ENCODE measurements at regions not wholly inside any gene's neighbourhood (a gene's known extent, or its start where the extent isn't known, plus 50 kb on each side); places are given as distances from the start of the nearest gene placed in this dataset.

DNA sequence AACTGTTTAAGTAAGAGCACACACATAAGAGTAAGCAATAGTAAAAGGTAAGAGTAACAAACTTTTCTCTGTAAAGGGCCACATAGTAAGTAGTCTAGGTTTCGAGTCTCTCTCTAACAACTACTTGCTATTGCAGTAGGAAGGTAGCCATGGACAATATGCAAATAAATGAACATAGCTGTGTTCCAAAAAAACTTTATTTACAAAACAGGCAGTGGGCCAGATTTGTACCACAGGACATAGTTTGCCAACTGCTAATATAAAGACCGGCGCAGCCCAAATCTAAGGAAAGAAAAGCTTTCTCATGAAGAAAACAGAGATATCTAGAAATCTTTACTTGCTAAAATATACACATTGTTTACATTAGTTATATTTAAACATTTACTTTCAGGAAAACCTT, 239.0 kb upstream of the EGLN3 start:
- Mint-ChIP-seq H3K4me1 (peaks cover 0 to 2% (median 0%) of the 10 kb centered on the region in 7 donors), H3K4me3 (no peak overlapping the region), H3K9me3 (peaks cover 0 to 4% (median 0%) of the 10 kb centered on the region in 11 donors), H3K27ac (no peak overlapping the region), H3K27me3 (no peaks in the 10 kb centered on the region), H3K36me3 (peaks cover 0 to 2% (median 0%) of the 10 kb centered on the region in 5 donors)
- Histone ChIP-seq H3K27me3 (ENCODE audit: control insufficient read depth in 2 of 2, insufficient read depth in 2 of 2, low read length in 2 of 2) (no peaks in the 10 kb centered on the region), H3K27ac (ENCODE audit: low read depth, low read length) (no peak overlapping the region), H3K4me3 (ENCODE audit: low read length) (no peak overlapping the region), H3K9me3 (ENCODE audit: control insufficient read depth in 2 of 3, low read length in 3 of 3) (no peaks in the 10 kb centered on the region), H3K36me3 (ENCODE audit: control insufficient read depth in 2 of 3, insufficient read depth in 3 of 3, low read length in 3 of 3) (no peaks in the 10 kb centered on the region), H3K4me1 (ENCODE audit: control insufficient read depth in 2 of 2, insufficient read depth in 2 of 2, low read length in 2 of 2) (no peaks in the 10 kb centered on the region)
- intact Hi-C loops (cut with micrococcal nuclease) = no loop called here
- no peak for ATAC-seq
- POLR2A ChIA-PET = no interaction called here
- CTCF ChIA-PET = no interaction called here
- no peak for DNase-seq

DNA sequence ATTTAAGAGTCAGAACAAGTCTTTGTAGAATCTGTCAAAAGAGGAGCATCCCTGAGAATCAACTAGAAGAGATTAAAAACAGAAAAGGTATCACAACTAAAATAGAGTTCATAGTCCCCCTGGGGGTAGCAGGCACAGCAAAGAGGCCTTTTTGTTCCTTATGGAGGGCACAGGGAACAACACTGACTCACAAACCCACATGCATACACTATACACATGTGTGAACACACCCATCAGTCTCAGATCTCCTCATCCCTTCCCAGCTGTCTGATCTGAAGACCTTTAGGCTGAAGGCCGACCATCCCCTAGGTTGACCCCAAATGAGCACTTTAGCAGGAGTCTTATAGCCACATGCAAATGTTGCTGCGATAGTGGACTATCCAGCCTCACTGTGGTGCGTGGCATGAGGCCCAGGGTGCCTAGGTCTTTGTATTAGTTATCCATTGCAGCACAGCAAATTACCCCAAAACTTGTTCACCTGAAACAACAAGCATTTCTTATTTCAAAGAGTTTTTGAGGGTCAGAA, 236.7 kb upstream of the EGLN3 start:
- CTCF ChIA-PET = no interaction called here
- ATAC-seq = no peak
- POLR2A ChIA-PET = no interaction called here

DNA sequence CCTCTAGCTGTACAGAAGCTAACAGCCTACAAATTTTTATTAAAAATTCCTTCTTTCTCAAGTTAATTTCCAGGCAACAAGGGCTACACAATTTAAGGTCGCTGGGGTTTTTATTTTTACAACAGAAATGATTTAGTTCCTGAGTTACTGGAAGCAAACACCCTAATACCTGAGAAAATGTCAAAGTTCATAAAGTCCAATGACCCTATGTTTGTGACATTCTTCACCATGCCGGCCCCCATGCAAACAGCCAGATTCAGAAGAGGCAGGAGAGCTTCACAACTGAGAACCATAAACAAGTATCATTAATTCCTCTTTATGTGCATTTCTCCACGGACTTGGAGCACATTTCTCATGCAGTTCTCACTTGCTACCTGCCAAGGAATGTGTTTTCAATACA, 236.2 kb upstream of the EGLN3 start:
- CTCF ChIA-PET = no interaction called here
- Mint-ChIP-seq H3K9me3 (peaks cover 0 to 5% (median 0%) of the 10 kb centered on the region in 11 donors), H3K4me3 (no peak overlapping the region), H3K27me3 (peaks cover 0 to 7% (median 0%) of the 10 kb centered on the region in 5 donors), H3K36me3 (no peaks in the 10 kb centered on the region), H3K4me1 (peaks cover 0 to 2% (median 0%) of the 10 kb centered on the region in 7 donors), H3K27ac (no peak overlapping the region)
- Histone ChIP-seq H3K9me3 (ENCODE audit: control insufficient read depth in 2 of 3, low read length in 3 of 3) (no peaks in the 10 kb centered on the region), H3K27me3 (ENCODE audit: control insufficient read depth in 2 of 2, insufficient read depth in 2 of 2, low read length in 2 of 2) (no peaks in the 10 kb centered on the region), H3K27ac (ENCODE audit: low read depth, low read length) (no peak overlapping the region), H3K4me1 (ENCODE audit: control insufficient read depth in 2 of 2, insufficient read depth in 2 of 2, low read length in 2 of 2) (no peaks in the 10 kb centered on the region), H3K36me3 (ENCODE audit: control insufficient read depth in 2 of 3, insufficient read depth in 3 of 3, low read length in 3 of 3) (no peaks in the 10 kb centered on the region), H3K4me3 (ENCODE audit: low read length) (no peak overlapping the region)
- ATAC-seq (no peak), DNase-seq (no peak)
- POLR2A ChIA-PET = no interaction called here
- intact Hi-C loops (cut with micrococcal nuclease) = no loop called here

More for the DNA sequence above, 236.7 kb upstream of the EGLN3 start:
- H3K27ac ChIP-seq (ENCODE audit: low read depth, low read length) = no peak overlapping the region
- no peaks in the 10 kb centered on the region for H3K27me3 ChIP-seq (ENCODE audit: control insufficient read depth in 2 of 2, insufficient read depth in 2 of 2, low read length in 2 of 2)
- Mint-ChIP-seq H3K36me3 (no peaks in the 10 kb centered on the region), H3K4me3 (no peak overlapping the region), H3K27me3 (peaks cover 0 to 7% (median 0%) of the 10 kb centered on the region in 5 donors), H3K27ac (no peak overlapping the region), H3K4me1 (peaks cover 0 to 2% (median 0%) of the 10 kb centered on the region in 7 donors), H3K9me3 (peaks cover 0 to 7% (median 0%) of the 10 kb centered on the region in 11 donors)
- no peak for DNase-seq
- no peak overlapping the region for H3K4me3 ChIP-seq (ENCODE audit: low read length)
- intact Hi-C loops (cut with micrococcal nuclease) = no loop called here
- no peaks in the 10 kb centered on the region for H3K4me1 ChIP-seq (ENCODE audit: control insufficient read depth in 2 of 2, insufficient read depth in 2 of 2, low read length in 2 of 2)
- no peaks in the 10 kb centered on the region for H3K9me3 ChIP-seq (ENCODE audit: control insufficient read depth in 2 of 3, low read length in 3 of 3)
- no peaks in the 10 kb centered on the region for H3K36me3 ChIP-seq (ENCODE audit: control insufficient read depth in 2 of 3, insufficient read depth in 3 of 3, low read length in 3 of 3)

DNA sequence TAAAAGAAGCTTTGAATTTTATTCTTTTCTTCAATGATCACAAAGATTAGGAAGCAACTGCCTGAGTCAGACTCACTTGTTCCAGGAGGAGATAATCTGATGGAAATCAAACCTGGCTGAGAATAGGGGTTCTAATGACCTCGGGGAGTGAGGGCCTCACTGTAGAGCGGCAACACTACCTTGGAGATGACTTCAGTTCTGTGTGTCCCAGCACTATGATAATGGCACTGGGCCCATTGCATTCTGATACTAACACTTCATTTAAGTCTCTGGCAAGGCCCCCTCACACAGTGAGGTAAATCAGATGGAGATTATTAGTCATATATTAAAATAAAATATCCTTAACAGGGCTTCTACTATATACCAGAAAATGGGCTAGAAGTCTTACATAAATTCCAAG, 233.3 kb upstream of the EGLN3 start:
- no peak for ATAC-seq
- H3K36me3 ChIP-seq (ENCODE audit: control insufficient read depth in 2 of 3, insufficient read depth in 3 of 3, low read length in 3 of 3) = no peaks in the 10 kb centered on the region
- DNase-seq = no peak
- H3K27me3 ChIP-seq (ENCODE audit: control insufficient read depth in 2 of 2, insufficient read depth in 2 of 2, low read length in 2 of 2) = no peaks in the 10 kb centered on the region
- no peak overlapping the region for H3K27ac Mint-ChIP-seq
- no peak overlapping the region for H3K4me3 ChIP-seq (ENCODE audit: low read length)
- no peaks in the 10 kb centered on the region for H3K4me1 ChIP-seq (ENCODE audit: control insufficient read depth in 2 of 2, insufficient read depth in 2 of 2, low read length in 2 of 2)
- no peak overlapping the region for H3K4me3 Mint-ChIP-seq
- peaks cover 0 to 5% (median 0%) of the 10 kb centered on the region in 11 donors for H3K9me3 Mint-ChIP-seq
- peaks cover 0 to 7% (median 0%) of the 10 kb centered on the region in 5 donors for H3K27me3 Mint-ChIP-seq
- H3K9me3 ChIP-seq (ENCODE audit: control insufficient read depth in 2 of 3, low read length in 3 of 3) = no peaks in the 10 kb centered on the region
- intact Hi-C loops (cut with micrococcal nuclease) = no loop called here
- CTCF ChIA-PET = interaction anchor here (0.6 kb wide), 1 partner anchor 140 kb away, joined by 3 read pairs; no protein-coding TSS in a partner anchor
- H3K36me3 Mint-ChIP-seq = no peaks in the 10 kb centered on the region
- POLR2A ChIA-PET = no interaction called here
- peaks cover 0 to 3% (median 0%) of the 10 kb centered on the region in 7 donors for H3K4me1 Mint-ChIP-seq
- H3K27ac ChIP-seq (ENCODE audit: low read depth, low read length) = no peak overlapping the region

DNA sequence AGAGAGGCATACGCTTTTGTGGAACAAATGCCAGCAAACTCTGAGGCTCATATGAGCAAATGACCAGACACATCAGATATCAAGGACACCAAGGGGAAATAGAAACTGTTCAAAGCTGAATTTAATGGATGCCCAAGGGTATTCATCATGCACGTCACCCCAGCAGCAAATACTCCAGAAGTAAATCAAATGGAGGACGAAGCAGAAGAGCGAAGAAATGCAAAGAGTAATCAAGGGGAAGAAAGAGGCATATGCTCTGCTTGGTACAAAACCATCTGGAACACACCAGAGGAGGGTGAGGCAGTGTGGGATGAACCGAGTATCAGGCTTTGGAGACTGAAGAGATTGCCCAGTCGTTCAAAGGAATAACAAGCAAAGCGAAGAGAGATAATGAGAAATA, 232.6 kb upstream of the EGLN3 start:
- CTCF ChIA-PET = interaction anchor here (0.6 kb wide), 1 partner anchor 141 kb away, joined by 3 read pairs; no protein-coding TSS in a partner anchor
- H3K9me3 ChIP-seq (ENCODE audit: control insufficient read depth in 2 of 3, low read length in 3 of 3) = no peaks in the 10 kb centered on the region
- no peak for DNase-seq
- H3K27ac ChIP-seq (ENCODE audit: low read depth, low read length) = no peak overlapping the region
- H3K27me3 ChIP-seq (ENCODE audit: control insufficient read depth in 2 of 2, insufficient read depth in 2 of 2, low read length in 2 of 2) = no peaks in the 10 kb centered on the region
- no peak overlapping the region for H3K27ac Mint-ChIP-seq
- peaks cover 0 to 5% (median 0%) of the 10 kb centered on the region in 11 donors for H3K9me3 Mint-ChIP-seq
- H3K27me3 Mint-ChIP-seq = peaks cover 0 to 7% (median 0%) of the 10 kb centered on the region in 5 donors
- intact Hi-C loops (cut with micrococcal nuclease) = no loop called here
- H3K4me1 ChIP-seq (ENCODE audit: control insufficient read depth in 2 of 2, insufficient read depth in 2 of 2, low read length in 2 of 2) = no peaks in the 10 kb centered on the region
- POLR2A ChIA-PET = no interaction called here
- no peak for ATAC-seq
- no peaks in the 10 kb centered on the region for H3K36me3 Mint-ChIP-seq
- H3K4me1 Mint-ChIP-seq = peaks cover 0 to 3% (median 0%) of the 10 kb centered on the region in 7 donors
- H3K4me3 ChIP-seq (ENCODE audit: low read length) = no peak overlapping the region
- H3K4me3 Mint-ChIP-seq = no peak overlapping the region
- H3K36me3 ChIP-seq (ENCODE audit: control insufficient read depth in 2 of 3, insufficient read depth in 3 of 3, low read length in 3 of 3) = no peaks in the 10 kb centered on the region

DNA sequence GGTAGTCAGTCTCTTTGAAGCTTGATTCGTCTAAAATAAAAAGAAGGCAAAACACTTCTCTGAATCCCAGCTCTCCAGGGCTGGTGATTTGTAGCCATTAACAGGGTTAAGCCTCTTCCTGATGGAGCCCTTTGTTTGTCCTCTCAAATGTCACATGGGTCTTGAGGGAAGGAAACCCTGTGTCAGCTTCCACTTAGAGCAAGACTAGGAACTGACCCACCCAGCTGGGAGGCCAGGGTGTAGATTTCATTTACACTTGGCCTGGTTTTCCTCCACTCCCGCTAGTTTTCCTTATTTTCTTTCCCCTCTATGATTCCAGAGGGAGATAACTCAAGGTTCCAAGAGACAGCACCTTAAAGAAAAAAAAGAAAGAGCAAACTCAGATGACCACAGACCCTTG, 230.5 kb upstream of the EGLN3 start:
- no peaks in the 10 kb centered on the region for H3K36me3 Mint-ChIP-seq
- Histone ChIP-seq H3K36me3 (ENCODE audit: control insufficient read depth in 2 of 3, insufficient read depth in 3 of 3, low read length in 3 of 3) (no peaks in the 10 kb centered on the region), H3K4me1 (ENCODE audit: control insufficient read depth in 2 of 2, insufficient read depth in 2 of 2, low read length in 2 of 2) (no peaks in the 10 kb centered on the region), H3K27ac (ENCODE audit: low read depth, low read length) (no peak overlapping the region), H3K27me3 (ENCODE audit: control insufficient read depth in 2 of 2, insufficient read depth in 2 of 2, low read length in 2 of 2) (no peaks in the 10 kb centered on the region), H3K9me3 (ENCODE audit: control insufficient read depth in 2 of 3, low read length in 3 of 3) (no peaks in the 10 kb centered on the region), H3K4me3 (ENCODE audit: low read length) (no peak overlapping the region)
- no peak for ATAC-seq
- intact Hi-C loops (cut with micrococcal nuclease) = no loop called here
- peaks cover 0 to 3% (median 0%) of the 10 kb centered on the region in 7 donors for H3K4me1 Mint-ChIP-seq
- POLR2A ChIA-PET = no interaction called here
- H3K9me3 Mint-ChIP-seq = peaks cover 0 to 8% (median 0%) of the 10 kb centered on the region in 11 donors
- H3K27me3 Mint-ChIP-seq = peaks cover 0 to 7% (median 1%) of the 10 kb centered on the region in 5 donors
- H3K4me3 Mint-ChIP-seq = no peak overlapping the region
- DNase-seq = no peak
- no peak overlapping the region for H3K27ac Mint-ChIP-seq
- CTCF ChIA-PET = no interaction called here

DNA sequence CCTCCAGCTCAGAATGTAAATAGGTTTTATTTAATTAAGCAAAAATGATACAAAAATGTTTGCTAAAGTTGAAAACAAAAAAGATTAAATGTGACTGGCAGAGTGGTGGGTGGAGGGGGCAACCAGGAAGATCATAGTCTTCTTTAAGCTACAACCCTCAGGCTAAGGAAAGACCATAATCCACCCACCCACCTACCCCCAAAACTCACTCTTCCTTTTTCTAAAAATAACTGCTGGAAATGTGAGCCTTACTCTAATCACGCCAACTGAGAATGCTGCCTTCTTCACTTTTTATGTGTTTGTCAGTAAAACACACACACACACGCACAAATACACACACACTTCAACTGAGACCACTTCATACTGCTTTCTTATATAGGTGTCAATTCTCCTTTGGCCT, 230.0 kb upstream of the EGLN3 start:
- ATAC-seq = no peak
- H3K9me3 Mint-ChIP-seq = peaks cover 0 to 8% (median 0%) of the 10 kb centered on the region in 11 donors
- Histone ChIP-seq H3K27ac (ENCODE audit: low read depth, low read length) (no peak overlapping the region), H3K4me1 (ENCODE audit: control insufficient read depth in 2 of 2, insufficient read depth in 2 of 2, low read length in 2 of 2) (no peaks in the 10 kb centered on the region), H3K27me3 (ENCODE audit: control insufficient read depth in 2 of 2, insufficient read depth in 2 of 2, low read length in 2 of 2) (no peaks in the 10 kb centered on the region), H3K9me3 (ENCODE audit: control insufficient read depth in 2 of 3, low read length in 3 of 3) (no peaks in the 10 kb centered on the region), H3K36me3 (ENCODE audit: control insufficient read depth in 2 of 3, insufficient read depth in 3 of 3, low read length in 3 of 3) (no peaks in the 10 kb centered on the region), H3K4me3 (ENCODE audit: low read length) (no peak overlapping the region)
- peaks cover 0 to 3% (median 0%) of the 10 kb centered on the region in 7 donors for H3K4me1 Mint-ChIP-seq
- H3K27me3 Mint-ChIP-seq = peaks cover 0 to 7% (median 2%) of the 10 kb centered on the region in 5 donors
- no peak overlapping the region for H3K4me3 Mint-ChIP-seq
- CTCF ChIA-PET = no interaction called here
- H3K36me3 Mint-ChIP-seq = no peaks in the 10 kb centered on the region
- POLR2A ChIA-PET = no interaction called here
- intact Hi-C loops (cut with micrococcal nuclease) = no loop called here
- no peak for DNase-seq
- H3K27ac Mint-ChIP-seq = no peak overlapping the region
